B cell (primary cell): ENCODE measurements at regions not wholly inside any gene's neighbourhood (a gene's known extent, or its start where the extent isn't known, plus 50 kb on each side); places are given as distances from the start of the nearest gene placed in this dataset.

Source experiments
- ATAC-seq: fragments of 200-7000 bp; cut with Tn5 transposase; one replicate; pipeline ENCODE4 v1.10.0; 2021; ENCODE audit warnings: low read depth, mild to moderate bottlenecking, moderate number of reproducible peaks, moderate library complexity
- CTCF ChIA-PET: fragments of 350-600 bp; sonication (Branson Sonifier 250); formaldehyde crosslinking; loops from one replicate; lab custom pipeline; 2021; ENCODE audit warnings: antibody characterized with exemption, inconsistent platforms; lab: Charles Lee
- POLR2A ChIA-PET: fragments of 350-600 bp; sonication (Branson Sonifier 250); formaldehyde crosslinking; loops from one replicate; lab custom pipeline; 2021; ENCODE audit warnings: antibody characterized with exemption; lab: Charles Lee
- DNase-seq: peaks from one replicate; pipeline ENCODE4 v3.0.0; 2013
- H2AFZ ChIP-seq: 2 replicates; pipeline ENCODE4 v1.6.1; 2012; ENCODE audit warnings: mild to moderate bottlenecking, low read depth, low read length; ENCODE audit not compliant: insufficient read depth, poor library complexity, severe bottlenecking
- H3K27ac ChIP-seq, 2 donors: 1 replicate in 1 of 2; 2 replicates in 1 of 2; pipeline ENCODE4 v1.5.1; 2012 to 2013; ENCODE audit warnings: low read length in 2 of 2, mild to moderate bottlenecking in 2 of 2, moderate library complexity in 1 of 2
- H3K27me3 ChIP-seq, 4 experiments: fragments of 200-600 bp in 1 of 4; sonication (generic) in 1 of 4; replicated peaks in 1 of 4; 1 replicate in 2 of 4; 2 replicates in 2 of 4; pipeline versions ENCODE4 v1.6.1 to v1.7.0; 2013 to 2016; ENCODE audit warnings: low read length in 3 of 4, mild to moderate bottlenecking in 2 of 4, mixed read lengths in 1 of 4, moderate library complexity in 1 of 4; ENCODE audit not compliant: insufficient read depth in 4 of 4, control insufficient read depth in 3 of 4; ENCODE audit errors: control extremely low read depth in 1 of 4
- H3K36me3 ChIP-seq, 2 experiments: replicated peaks in 1 of 2; 1 replicate in 1 of 2; 2 replicates in 1 of 2; pipeline versions ENCODE4 v1.6.1 to v1.7.1; 2013; ENCODE audit warnings: low read length in 1 of 2; ENCODE audit not compliant: insufficient read depth in 2 of 2, control insufficient read depth in 1 of 2; ENCODE audit errors: control extremely low read depth in 1 of 2, extremely low read depth in 1 of 2
- H3K4me1 ChIP-seq, 2 donors: fragments of 200-600 bp in 1 of 2; sonication (generic) in 1 of 2; 1 replicate in 1 of 2; 2 replicates in 1 of 2; pipeline versions ENCODE4 v1.5.1 to v1.6.1; 2013 to 2017; ENCODE audit warnings: low read length in 2 of 2; ENCODE audit not compliant: control insufficient read depth in 2 of 2, insufficient read depth in 2 of 2
- H3K4me2 ChIP-seq: replicated peaks from 2 replicates; pipeline ENCODE3; 2012; ENCODE audit warnings: mild to moderate bottlenecking, low read depth, low read length; ENCODE audit not compliant: poor library complexity, severe bottlenecking
- H3K4me3 ChIP-seq, 5 experiments: fragments of 200-600 bp in 1 of 5; sonication (generic) in 1 of 5; 1 replicate in 3 of 5; 2 replicates in 2 of 5; pipeline versions ENCODE4 v1.5.1 to v1.7.0; 2011 to 2016; ENCODE audit warnings: low read length in 4 of 5, mild to moderate bottlenecking in 4 of 5, low read depth in 2 of 5, control low read depth in 1 of 5, moderate library complexity in 1 of 5; ENCODE audit not compliant: insufficient read depth in 1 of 5; ENCODE audit errors: control extremely low read depth in 1 of 5, extremely low read depth in 1 of 5
- H3K79me2 ChIP-seq: fragments of 200-600 bp; sonication (generic); one replicate; pipeline ENCODE4 v1.6.0; 2016; ENCODE audit warnings: low read length; ENCODE audit not compliant: control insufficient read depth, insufficient read depth
- H3K9ac ChIP-seq: fragments of 200-600 bp; sonication (generic); 2 replicates; pipeline ENCODE4 v1.6.1; 2017; ENCODE audit warnings: mild to moderate bottlenecking, low read length, moderate library complexity
- H3K9me3 ChIP-seq, 3 donors: one replicate each; pipeline versions ENCODE4 v1.6.1 to v1.7.1; 2013; ENCODE audit warnings: low read length in 2 of 3; ENCODE audit not compliant: control insufficient read depth in 2 of 3, insufficient read depth in 1 of 3; ENCODE audit errors: control extremely low read depth in 1 of 3
- H4K20me1 ChIP-seq: 2 replicates; pipeline ENCODE4 v1.6.0; 2012; ENCODE audit warnings: mild to moderate bottlenecking, low read length; ENCODE audit not compliant: insufficient read depth, control insufficient read depth, poor library complexity, severe bottlenecking
- H3K27ac Mint-ChIP-seq: one replicate; pipeline ENCODE4 v1.8.0; 2021; ENCODE audit warnings: mixed read lengths
- H3K27me3 Mint-ChIP-seq: one replicate; pipeline ENCODE4 v1.8.0; 2021; ENCODE audit warnings: mixed read lengths
- H3K4me1 Mint-ChIP-seq: one replicate; pipeline ENCODE4 v1.8.0; 2021; ENCODE audit warnings: mixed read lengths
- H3K4me3 Mint-ChIP-seq: one replicate; pipeline ENCODE4 v1.8.0; 2021; ENCODE audit warnings: mixed read lengths
- H3K9me3 Mint-ChIP-seq: one replicate; pipeline ENCODE4 v1.8.0; 2022; ENCODE audit warnings: mixed read lengths; ENCODE audit not compliant: insufficient read depth
- EZH2 ChIP-seq: IDR thresholded peaks from 2 replicates; pipeline ENCODE4 v1.6.1; 2012; ENCODE audit warnings: borderline replicate concordance, low read depth, mild to moderate bottlenecking, moderate library complexity, low read length; ENCODE audit not compliant: insufficient read depth, poor library complexity, severe bottlenecking
- WGBS: methylation state at CpG from one replicate; pipeline ENCODE4 v1.1.5; 2013; ENCODE audit warnings: missing lambda C conversion rate; ENCODE audit not compliant: insufficient coverage; 5-methylcytosine and 5-hydroxymethylcytosine counted together
- intact Hi-C: fragments of 100-400 bp; cut with micrococcal nuclease; formaldehyde crosslinking; loops from one replicate; pipeline ENCODE4 v1.10.0; 2022
- TF ChIP-seq, protein P1 (sequence below): fragments of 200-600 bp; IDR thresholded peaks from one replicate; pipeline ENCODE4 v1.8.0; 2022; ENCODE audit warnings: antibody characterized with exemption, mild to moderate bottlenecking

DNA sequence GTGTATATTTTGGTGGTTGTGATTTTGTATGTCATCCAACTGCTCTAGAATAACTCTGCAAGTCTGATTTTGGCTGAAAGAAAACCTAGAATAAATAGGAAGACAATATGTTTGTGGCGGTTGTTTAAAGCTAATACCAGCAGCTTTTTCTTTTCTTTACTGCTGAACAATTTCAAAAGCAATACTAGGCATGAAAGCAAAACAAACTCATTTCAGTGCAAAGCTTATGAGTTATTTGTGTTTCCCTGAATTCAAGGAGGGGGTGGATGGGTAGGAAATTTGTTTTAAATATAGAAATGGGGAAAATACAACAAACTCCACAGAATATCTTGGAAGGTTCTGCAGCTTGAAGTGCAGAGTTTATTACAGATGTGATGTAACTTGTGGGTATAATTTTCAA, 1041.9 kb upstream of the NR2F2 start:
- no peaks in the 10 kb centered on the region for H3K36me3 ChIP-seq
- Mint-ChIP-seq H3K27ac (no peak overlapping the region), H3K27me3 (peaks cover 3% of the 10 kb centered on the region), H3K9me3 (peaks cover 2% of the 10 kb centered on the region), H3K4me3 (no peak overlapping the region), H3K4me1 (no peaks in the 10 kb centered on the region)
- no peaks in the 10 kb centered on the region for H3K9me3 ChIP-seq
- H3K4me2 ChIP-seq: no peak overlapping the region
- H3K4me3 ChIP-seq: no peak overlapping the region
- intact Hi-C loops: no loop called here
- no peaks in the 10 kb centered on the region for H3K4me1 ChIP-seq
- ATAC-seq (no peak), DNase-seq (no peak)
- no peak overlapping the region for H3K27ac ChIP-seq
- no peaks in the 10 kb centered on the region for H4K20me1 ChIP-seq
- POLR2A ChIA-PET: no interaction called here
- H3K79me2 ChIP-seq: no peaks in the 10 kb centered on the region
- H3K9ac ChIP-seq: no peak overlapping the region
- no peak for TF ChIP-seq EZH2
- TF ChIP-seq, protein P1, sequence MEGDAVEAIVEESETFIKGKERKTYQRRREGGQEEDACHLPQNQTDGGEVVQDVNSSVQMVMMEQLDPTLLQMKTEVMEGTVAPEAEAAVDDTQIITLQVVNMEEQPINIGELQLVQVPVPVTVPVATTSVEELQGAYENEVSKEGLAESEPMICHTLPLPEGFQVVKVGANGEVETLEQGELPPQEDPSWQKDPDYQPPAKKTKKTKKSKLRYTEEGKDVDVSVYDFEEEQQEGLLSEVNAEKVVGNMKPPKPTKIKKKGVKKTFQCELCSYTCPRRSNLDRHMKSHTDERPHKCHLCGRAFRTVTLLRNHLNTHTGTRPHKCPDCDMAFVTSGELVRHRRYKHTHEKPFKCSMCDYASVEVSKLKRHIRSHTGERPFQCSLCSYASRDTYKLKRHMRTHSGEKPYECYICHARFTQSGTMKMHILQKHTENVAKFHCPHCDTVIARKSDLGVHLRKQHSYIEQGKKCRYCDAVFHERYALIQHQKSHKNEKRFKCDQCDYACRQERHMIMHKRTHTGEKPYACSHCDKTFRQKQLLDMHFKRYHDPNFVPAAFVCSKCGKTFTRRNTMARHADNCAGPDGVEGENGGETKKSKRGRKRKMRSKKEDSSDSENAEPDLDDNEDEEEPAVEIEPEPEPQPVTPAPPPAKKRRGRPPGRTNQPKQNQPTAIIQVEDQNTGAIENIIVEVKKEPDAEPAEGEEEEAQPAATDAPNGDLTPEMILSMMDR: no peak
- no peaks in the 10 kb centered on the region for H3K27me3 ChIP-seq
- CTCF ChIA-PET: interaction anchor here (0.6 kb wide), 1 partner anchor 28 kb away, joined by 3 read pairs; no protein-coding TSS in a partner anchor
- H2AFZ ChIP-seq: no peak overlapping the region
- WGBS: no CpG with 5 or more reads among the region's 1 CpG

DNA sequence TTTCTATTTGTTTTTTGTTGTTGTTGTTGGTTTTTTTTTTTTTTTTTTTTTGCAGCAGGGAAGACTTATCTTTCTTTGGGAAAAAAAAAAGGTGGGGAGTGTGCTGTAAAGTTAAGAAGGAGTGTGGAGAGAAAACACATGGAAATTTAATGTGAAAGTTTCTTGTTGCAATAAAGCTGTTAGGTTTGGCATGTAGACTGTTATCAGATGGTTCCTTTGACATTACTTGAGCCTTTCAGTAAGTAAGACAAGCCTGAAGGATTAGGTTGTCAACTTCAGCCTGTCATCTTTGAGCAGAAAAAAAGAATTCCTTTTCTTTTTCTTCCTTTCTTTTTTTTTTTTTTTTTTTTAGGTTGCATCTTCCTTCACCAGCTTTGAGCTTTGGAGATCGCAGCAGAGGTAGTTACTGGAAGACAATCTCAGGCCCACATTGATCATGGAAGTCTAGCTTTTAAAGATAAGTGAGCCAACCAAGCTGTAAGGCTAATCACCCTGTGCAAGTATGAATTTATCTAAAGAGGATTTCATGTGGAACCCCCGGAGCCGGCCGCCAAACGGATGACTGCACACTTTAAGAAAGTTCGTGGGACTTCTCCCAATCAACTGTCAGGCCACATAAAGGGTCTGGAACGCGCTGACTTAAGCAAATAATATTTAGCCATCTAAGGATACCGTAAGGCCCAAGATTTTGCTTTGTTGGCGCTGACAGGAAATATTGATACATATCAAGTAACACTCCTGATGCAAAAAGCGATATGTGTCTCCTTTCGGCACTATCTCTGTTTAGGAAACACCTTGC, 1040.1 kb upstream of the NR2F2 start:
- CTCF ChIA-PET: interaction anchor here (0.6 to 0.9 kb wide), 4 partner anchors 54 to 639 kb away, joined by 3 to 5 read pairs (median 3); no protein-coding TSS in a partner anchor

More for the DNA sequence above, 1040.1 kb upstream of the NR2F2 start:
- Mint-ChIP-seq H3K4me1 (no peaks in the 10 kb centered on the region), H3K4me3 (no peak overlapping the region), H3K9me3 (peaks cover 2% of the 10 kb centered on the region), H3K27ac (no peak overlapping the region), H3K27me3 (peaks cover 3% of the 10 kb centered on the region)
- H2AFZ ChIP-seq: no peak overlapping the region
- no peak for ATAC-seq
- no peak for DNase-seq
- TF ChIP-seq EZH2: no peak
- no peak overlapping the region for H3K27ac ChIP-seq
- H3K36me3 ChIP-seq: no peaks in the 10 kb centered on the region
- H3K9me3 ChIP-seq: no peaks in the 10 kb centered on the region
- no peak overlapping the region for H3K9ac ChIP-seq
- no peak overlapping the region for H3K4me2 ChIP-seq
- H3K4me1 ChIP-seq: no peaks in the 10 kb centered on the region
- no peaks in the 10 kb centered on the region for H4K20me1 ChIP-seq
- intact Hi-C loops: loop anchor here (5.0 kb wide), 2 partner anchors 618 to 883 kb away; no protein-coding TSS in a partner anchor
- POLR2A ChIA-PET: no interaction called here
- no peaks in the 10 kb centered on the region for H3K79me2 ChIP-seq
- no peak overlapping the region for H3K4me3 ChIP-seq
- WGBS: 82% methylated on average over 11 of the region's 12 CpGs
- H3K27me3 ChIP-seq: no peaks in the 10 kb centered on the region
